ENCODE measurements at regions not wholly inside any gene's neighbourhood (a gene's known extent, or its start where the extent isn't known, plus 50 kb on each side); places are given as distances from the start of the nearest gene placed in this dataset.

- no peak for TF ChIP-seq SUZ12 (IDR thresholded peaks at IDR 0.05)
- no peak for TF ChIP-seq LEF1 (IDR thresholded peaks at IDR 0.05; ENCODE audit: borderline replicate concordance)
- TF ChIP-seq NFRKB (IDR thresholded peaks at IDR 0.05) = no peak
- TF ChIP-seq ARNT (IDR thresholded peaks at IDR 0.05) = no peak
- TF ChIP-seq PKNOX1 (IDR thresholded peaks at IDR 0.05) = no peak
- no peak for TF ChIP-seq TARDBP (IDR thresholded peaks at IDR 0.05)
- TF ChIP-seq BHLHE40 (IDR thresholded peaks at IDR 0.05; ENCODE audit: borderline replicate concordance) = no peak
- no peak for TF ChIP-seq FOXA1 (IDR thresholded peaks at IDR 0.05)
- no peak for TF ChIP-seq FOXM1 (IDR thresholded peaks at IDR 0.05; ENCODE audit: borderline replicate concordance)
- no peak for TF ChIP-seq HDGF (IDR thresholded peaks at IDR 0.05; ENCODE audit: borderline replicate concordance)
- no peak for TF ChIP-seq SP1 (IDR thresholded peaks at IDR 0.05)
- TF ChIP-seq CTBP1 (IDR thresholded peaks at IDR 0.05; ENCODE audit: borderline replicate concordance) = no peak
- TF ChIP-seq ELF4 (IDR thresholded peaks at IDR 0.05) = no peak
- TF ChIP-seq ZNF384 (IDR thresholded peaks at IDR 0.05) = no peak
- TF ChIP-seq FOXK2 (IDR thresholded peaks at IDR 0.05) = no peak
- ChIA-PET POLR2A (no interaction called here), CTCF (no interaction called here)
- no peak for DNase-seq (ENCODE audit: extremely low spot score)
Measured at GRCh38 chr4:27194599-27195176, 334.0 kb downstream of the STIM2 start.

GRCh38 chr4:27198246-27198645 lies 337.6 kb downstream of the STIM2 start:
- POLR2A ChIA-PET = no interaction called here
- TF ChIP-seq L3MBTL2 (conservative IDR thresholded peaks at IDR 0.05) (no peak), CTBP1 (IDR thresholded peaks at IDR 0.05; ENCODE audit: borderline replicate concordance) (no peak), LEF1 (IDR thresholded peaks at IDR 0.05; ENCODE audit: borderline replicate concordance) (no peak), FOXM1 (IDR thresholded peaks at IDR 0.05; ENCODE audit: borderline replicate concordance) (no peak), BHLHE40 (IDR thresholded peaks at IDR 0.05; ENCODE audit: borderline replicate concordance) (no peak), SP1 (IDR thresholded peaks at IDR 0.05) (no peak), FOXA1 (IDR thresholded peaks at IDR 0.05) (no peak), PKNOX1 (IDR thresholded peaks at IDR 0.05) (no peak), NFRKB (IDR thresholded peaks at IDR 0.05) (no peak), HDGF (IDR thresholded peaks at IDR 0.05; ENCODE audit: borderline replicate concordance) (no peak), ARNT (IDR thresholded peaks at IDR 0.05) (no peak)
- CTCF ChIA-PET = no interaction called here
- no peak for DNase-seq (ENCODE audit: extremely low spot score)

- TF ChIP-seq TARDBP (IDR thresholded peaks at IDR 0.05) (no peak), ZNF384 (IDR thresholded peaks at IDR 0.05) (no peak), ELF4 (IDR thresholded peaks at IDR 0.05) (no peak), HDGF (IDR thresholded peaks at IDR 0.05; ENCODE audit: borderline replicate concordance) (no peak), SP1 (IDR thresholded peaks at IDR 0.05) (no peak), LEF1 (IDR thresholded peaks at IDR 0.05; ENCODE audit: borderline replicate concordance) (no peak), FOXM1 (IDR thresholded peaks at IDR 0.05; ENCODE audit: borderline replicate concordance) (no peak), CTBP1 (IDR thresholded peaks at IDR 0.05; ENCODE audit: borderline replicate concordance) (no peak), FOXA1 (IDR thresholded peaks at IDR 0.05) (no peak), FOXK2 (IDR thresholded peaks at IDR 0.05) (no peak), PKNOX1 (IDR thresholded peaks at IDR 0.05) (no peak), L3MBTL2 (conservative IDR thresholded peaks at IDR 0.05) (no peak), BHLHE40 (IDR thresholded peaks at IDR 0.05; ENCODE audit: borderline replicate concordance) (no peak), ARNT (IDR thresholded peaks at IDR 0.05) (no peak), SUZ12 (IDR thresholded peaks at IDR 0.05) (no peak), NFRKB (IDR thresholded peaks at IDR 0.05) (no peak)
- CTCF ChIA-PET = no interaction called here
- POLR2A ChIA-PET = no interaction called here
- DNase-seq (ENCODE audit: extremely low spot score) = no peak
Measured at GRCh38 chr4:27198971-27199370, 338.3 kb downstream of the STIM2 start.

GRCh38 chr4:27206009-27206408 lies 345.4 kb downstream of the STIM2 start:
- no peak for DNase-seq (ENCODE audit: extremely low spot score)
- POLR2A ChIA-PET = no interaction called here
- TF ChIP-seq FOXM1 (IDR thresholded peaks at IDR 0.05; ENCODE audit: borderline replicate concordance) (no peak), SP1 (IDR thresholded peaks at IDR 0.05) (no peak), PKNOX1 (IDR thresholded peaks at IDR 0.05) (no peak), L3MBTL2 (conservative IDR thresholded peaks at IDR 0.05) (no peak), LEF1 (IDR thresholded peaks at IDR 0.05; ENCODE audit: borderline replicate concordance) (no peak), CTBP1 (IDR thresholded peaks at IDR 0.05; ENCODE audit: borderline replicate concordance) (no peak), BHLHE40 (IDR thresholded peaks at IDR 0.05; ENCODE audit: borderline replicate concordance) (no peak), HDGF (IDR thresholded peaks at IDR 0.05; ENCODE audit: borderline replicate concordance) (no peak), ELF4 (IDR thresholded peaks at IDR 0.05) (no peak), ARNT (IDR thresholded peaks at IDR 0.05) (no peak)
- CTCF ChIA-PET = no interaction called here

GRCh38 chr4:27210956-27211355 lies 350.3 kb downstream of the STIM2 start:
- TF ChIP-seq L3MBTL2 (conservative IDR thresholded peaks at IDR 0.05) (no peak), PKNOX1 (IDR thresholded peaks at IDR 0.05) (no peak), TARDBP (IDR thresholded peaks at IDR 0.05) (no peak), HDGF (IDR thresholded peaks at IDR 0.05; ENCODE audit: borderline replicate concordance) (no peak), FOXM1 (IDR thresholded peaks at IDR 0.05; ENCODE audit: borderline replicate concordance) (no peak), FOXA1 (IDR thresholded peaks at IDR 0.05) (no peak), BHLHE40 (IDR thresholded peaks at IDR 0.05; ENCODE audit: borderline replicate concordance) (no peak), SP1 (IDR thresholded peaks at IDR 0.05) (no peak), ELF4 (IDR thresholded peaks at IDR 0.05) (no peak), FOXK2 (IDR thresholded peaks at IDR 0.05) (no peak), CTBP1 (IDR thresholded peaks at IDR 0.05; ENCODE audit: borderline replicate concordance) (no peak), ZNF384 (IDR thresholded peaks at IDR 0.05) (no peak), LEF1 (IDR thresholded peaks at IDR 0.05; ENCODE audit: borderline replicate concordance) (no peak), NFRKB (IDR thresholded peaks at IDR 0.05) (no peak), ARNT (IDR thresholded peaks at IDR 0.05) (no peak), SUZ12 (IDR thresholded peaks at IDR 0.05) (no peak)
- no peak for DNase-seq (ENCODE audit: extremely low spot score)
- POLR2A ChIA-PET = no interaction called here
- CTCF ChIA-PET = no interaction called here

Measured in HEK293T (cell line).